Neural cell (in vitro differentiated cells): ENCODE measurements at regions not wholly inside any gene's neighbourhood (a gene's known extent, or its start where the extent isn't known, plus 50 kb on each side); places are given as distances from the start of the nearest gene placed in this dataset.

Experiments
- EP300 ChIP-seq: fragments of 450-650 bp; conservative IDR thresholded peaks from 2 replicates; pipeline ENCODE4 v1.6.1; 2014; ENCODE audit warnings: antibody characterized with exemption, mild to moderate bottlenecking, moderate library complexity; ENCODE audit not compliant: poor library complexity, severe bottlenecking
- EZH2 ChIP-seq: fragments of 200-600, 300-800 bp; shearing (Covaris generic), sonication (generic); IDR thresholded peaks from 2 replicates; pipeline ENCODE4 v1.6.1; 2014; ENCODE audit warnings: antibody characterized with exemption, low read length, borderline replicate concordance, mild to moderate bottlenecking; ENCODE audit not compliant: insufficient read depth, poor library complexity, severe bottlenecking
- POLR2AphosphoS5 ChIP-seq: IDR thresholded peaks from 2 replicates; pipeline ENCODE4 v1.6.1; 2012
- RAD21 ChIP-seq: fragments of 450-650 bp; conservative IDR thresholded peaks from 2 replicates; pipeline ENCODE4 v1.6.1; 2014; ENCODE audit warnings: antibody characterized with exemption, mild to moderate bottlenecking, moderate library complexity
- TAF1 ChIP-seq: IDR thresholded peaks from 2 replicates; pipeline ENCODE4 v1.6.1; 2012; ENCODE audit warnings: low read depth
- TF ChIP-seq, protein P1 (sequence below): IDR thresholded peaks from 2 replicates; pipeline ENCODE4 v1.6.1; 2012; ENCODE audit warnings: borderline replicate concordance
- TF ChIP-seq, protein P2 (sequence below): fragments of 450-650 bp; IDR thresholded peaks from 2 replicates; pipeline ENCODE4 v1.5.1; 2014; ENCODE audit warnings: antibody characterized with exemption, mild to moderate bottlenecking, moderate library complexity; ENCODE audit not compliant: poor library complexity, severe bottlenecking

DNA sequence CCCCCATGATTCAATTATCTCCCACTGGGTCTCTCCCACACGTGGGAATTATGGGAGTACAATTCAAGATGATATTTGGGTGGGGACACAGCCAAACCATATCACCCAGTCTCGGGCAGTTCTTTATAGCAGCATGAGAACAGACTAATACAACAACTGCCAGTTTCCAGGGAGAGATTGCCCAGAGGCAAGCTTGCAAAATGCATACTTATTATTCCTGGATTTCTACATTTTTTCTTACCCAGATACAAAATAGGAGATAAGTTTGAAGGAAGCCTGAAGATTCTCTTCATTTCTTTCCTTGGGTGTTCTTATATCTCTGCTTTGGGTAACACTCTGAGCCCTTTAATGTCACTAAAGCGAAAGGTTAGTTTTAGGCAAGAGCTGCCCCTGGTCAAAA, 691.2 kb downstream of the TAF11L14 start:
- no peak for TF ChIP-seq RAD21
- TF ChIP-seq, protein P1, sequence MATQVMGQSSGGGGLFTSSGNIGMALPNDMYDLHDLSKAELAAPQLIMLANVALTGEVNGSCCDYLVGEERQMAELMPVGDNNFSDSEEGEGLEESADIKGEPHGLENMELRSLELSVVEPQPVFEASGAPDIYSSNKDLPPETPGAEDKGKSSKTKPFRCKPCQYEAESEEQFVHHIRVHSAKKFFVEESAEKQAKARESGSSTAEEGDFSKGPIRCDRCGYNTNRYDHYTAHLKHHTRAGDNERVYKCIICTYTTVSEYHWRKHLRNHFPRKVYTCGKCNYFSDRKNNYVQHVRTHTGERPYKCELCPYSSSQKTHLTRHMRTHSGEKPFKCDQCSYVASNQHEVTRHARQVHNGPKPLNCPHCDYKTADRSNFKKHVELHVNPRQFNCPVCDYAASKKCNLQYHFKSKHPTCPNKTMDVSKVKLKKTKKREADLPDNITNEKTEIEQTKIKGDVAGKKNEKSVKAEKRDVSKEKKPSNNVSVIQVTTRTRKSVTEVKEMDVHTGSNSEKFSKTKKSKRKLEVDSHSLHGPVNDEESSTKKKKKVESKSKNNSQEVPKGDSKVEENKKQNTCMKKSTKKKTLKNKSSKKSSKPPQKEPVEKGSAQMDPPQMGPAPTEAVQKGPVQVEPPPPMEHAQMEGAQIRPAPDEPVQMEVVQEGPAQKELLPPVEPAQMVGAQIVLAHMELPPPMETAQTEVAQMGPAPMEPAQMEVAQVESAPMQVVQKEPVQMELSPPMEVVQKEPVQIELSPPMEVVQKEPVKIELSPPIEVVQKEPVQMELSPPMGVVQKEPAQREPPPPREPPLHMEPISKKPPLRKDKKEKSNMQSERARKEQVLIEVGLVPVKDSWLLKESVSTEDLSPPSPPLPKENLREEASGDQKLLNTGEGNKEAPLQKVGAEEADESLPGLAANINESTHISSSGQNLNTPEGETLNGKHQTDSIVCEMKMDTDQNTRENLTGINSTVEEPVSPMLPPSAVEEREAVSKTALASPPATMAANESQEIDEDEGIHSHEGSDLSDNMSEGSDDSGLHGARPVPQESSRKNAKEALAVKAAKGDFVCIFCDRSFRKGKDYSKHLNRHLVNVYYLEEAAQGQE: no peak
- TF ChIP-seq TAF1: no peak
- no peak for TF ChIP-seq POLR2AphosphoS5
- no peak for TF ChIP-seq EZH2
- TF ChIP-seq, protein P2, sequence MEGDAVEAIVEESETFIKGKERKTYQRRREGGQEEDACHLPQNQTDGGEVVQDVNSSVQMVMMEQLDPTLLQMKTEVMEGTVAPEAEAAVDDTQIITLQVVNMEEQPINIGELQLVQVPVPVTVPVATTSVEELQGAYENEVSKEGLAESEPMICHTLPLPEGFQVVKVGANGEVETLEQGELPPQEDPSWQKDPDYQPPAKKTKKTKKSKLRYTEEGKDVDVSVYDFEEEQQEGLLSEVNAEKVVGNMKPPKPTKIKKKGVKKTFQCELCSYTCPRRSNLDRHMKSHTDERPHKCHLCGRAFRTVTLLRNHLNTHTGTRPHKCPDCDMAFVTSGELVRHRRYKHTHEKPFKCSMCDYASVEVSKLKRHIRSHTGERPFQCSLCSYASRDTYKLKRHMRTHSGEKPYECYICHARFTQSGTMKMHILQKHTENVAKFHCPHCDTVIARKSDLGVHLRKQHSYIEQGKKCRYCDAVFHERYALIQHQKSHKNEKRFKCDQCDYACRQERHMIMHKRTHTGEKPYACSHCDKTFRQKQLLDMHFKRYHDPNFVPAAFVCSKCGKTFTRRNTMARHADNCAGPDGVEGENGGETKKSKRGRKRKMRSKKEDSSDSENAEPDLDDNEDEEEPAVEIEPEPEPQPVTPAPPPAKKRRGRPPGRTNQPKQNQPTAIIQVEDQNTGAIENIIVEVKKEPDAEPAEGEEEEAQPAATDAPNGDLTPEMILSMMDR: no peak
- TF ChIP-seq EP300: no peak
